ENCODE measurements at regions not wholly inside any gene's neighbourhood (a gene's known extent, or its start where the extent isn't known, plus 50 kb on each side); places are given as distances from the start of the nearest gene placed in this dataset.

DNA sequence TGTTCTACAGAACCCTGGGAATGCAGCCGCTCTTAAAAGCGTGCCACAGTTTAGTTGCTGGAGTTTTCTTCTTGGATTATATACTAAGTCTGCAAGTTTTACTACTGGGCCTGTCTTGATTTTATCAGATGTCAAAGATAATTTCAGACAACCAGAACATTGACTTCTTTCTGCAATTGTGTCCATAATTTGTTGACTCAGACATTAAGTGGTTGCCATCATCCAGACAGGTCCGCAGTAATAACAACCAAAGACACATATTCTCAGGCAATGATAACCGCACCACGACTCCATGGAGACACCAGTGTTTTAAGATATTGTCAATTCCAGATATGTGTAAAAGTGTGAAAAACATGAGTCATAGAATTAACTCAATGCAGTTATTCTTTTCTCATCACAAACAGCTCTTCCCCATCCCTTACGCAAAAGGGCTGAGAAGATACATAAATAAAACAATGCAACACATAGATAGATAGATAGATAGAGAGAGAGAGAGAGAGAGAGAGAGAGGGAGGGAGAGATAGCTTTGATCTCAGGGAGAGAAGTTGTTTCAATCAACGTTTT lies 90.4 kb upstream of the FMN2 start:
- DNase-seq = no peak

DNA sequence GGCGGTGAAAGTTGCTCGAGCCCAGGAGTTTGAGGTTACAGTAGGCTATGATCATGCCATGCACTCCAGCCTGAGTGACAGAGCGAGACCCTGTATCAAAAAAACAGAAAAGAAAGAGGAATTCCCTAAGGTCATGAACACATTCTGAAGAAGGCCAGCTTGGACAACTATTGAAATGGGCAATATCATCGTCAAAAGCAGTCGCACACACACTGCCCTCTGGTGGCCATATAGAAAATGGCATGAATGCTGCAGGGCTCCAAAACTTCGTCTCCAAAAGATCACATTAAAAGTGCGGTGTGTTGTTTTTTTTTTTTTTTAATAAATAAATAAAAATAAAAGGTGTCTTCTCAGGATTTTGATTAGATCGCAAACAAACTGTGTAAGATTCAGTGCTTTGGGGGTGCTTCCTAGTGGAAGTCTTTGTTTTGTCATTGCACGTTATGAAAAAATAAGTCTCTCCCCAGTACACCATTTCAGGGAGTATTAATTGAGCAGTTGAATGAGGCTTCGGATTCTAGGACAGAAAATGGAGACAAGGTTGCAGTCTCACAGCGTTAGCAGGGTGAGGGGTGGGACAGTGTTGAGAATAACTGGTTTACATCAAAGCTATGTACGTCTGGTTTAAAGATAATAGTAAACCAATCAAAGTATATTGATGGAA lies 87.5 kb upstream of the FMN2 start:
- DNase-seq = no peak

DNA sequence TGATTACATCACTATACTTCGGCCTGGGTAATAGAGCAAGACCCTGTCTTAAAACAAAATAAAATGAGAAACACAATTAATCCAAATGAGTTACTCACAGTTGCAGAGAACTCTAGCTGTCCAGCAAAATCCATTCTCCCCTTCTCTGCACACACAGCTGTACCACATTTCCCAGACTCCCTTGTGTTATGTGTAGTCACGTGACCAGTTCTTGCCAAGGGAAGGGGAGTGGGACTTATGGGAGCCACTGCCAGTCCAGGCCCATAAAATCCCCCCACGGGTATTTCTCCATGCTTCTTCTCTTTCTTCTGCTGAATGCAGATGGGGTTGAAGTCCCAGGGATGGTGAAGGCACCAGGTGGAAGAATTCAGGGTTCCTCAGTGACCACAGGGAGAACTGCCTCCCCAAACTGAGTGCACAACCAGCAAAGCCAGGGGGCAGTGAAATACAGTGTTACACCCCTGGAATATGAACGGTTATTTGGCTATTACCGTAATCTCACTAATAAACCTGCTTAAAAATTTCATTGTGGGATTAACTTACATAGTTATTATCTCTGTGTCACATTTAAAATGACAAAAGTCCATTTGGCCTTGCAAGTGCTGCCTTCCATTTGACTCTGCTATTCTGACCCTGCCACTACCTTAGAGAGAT lies 85.6 kb upstream of the FMN2 start:
- DNase-seq = no peak

DNA sequence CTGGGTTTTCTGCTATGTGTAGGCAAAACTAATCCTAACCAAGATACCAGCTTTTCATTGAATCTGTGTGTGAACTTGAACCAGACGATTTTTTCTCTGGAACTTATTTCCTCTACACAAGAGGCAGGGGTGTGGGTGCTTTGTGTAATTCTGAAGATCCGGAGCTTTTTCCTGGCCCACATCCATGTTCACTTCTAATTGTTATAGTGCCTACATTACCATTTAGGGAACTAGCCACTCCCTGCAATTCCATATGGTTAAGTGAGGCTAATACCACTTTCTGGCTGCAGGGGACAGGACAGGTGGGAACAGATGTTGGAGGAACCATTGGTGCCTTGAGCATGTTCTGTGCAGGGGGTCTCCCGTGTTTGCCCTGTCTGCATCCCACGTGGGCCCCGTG lies 83.4 kb upstream of the FMN2 start:
- DNase-seq = no peak

DNA sequence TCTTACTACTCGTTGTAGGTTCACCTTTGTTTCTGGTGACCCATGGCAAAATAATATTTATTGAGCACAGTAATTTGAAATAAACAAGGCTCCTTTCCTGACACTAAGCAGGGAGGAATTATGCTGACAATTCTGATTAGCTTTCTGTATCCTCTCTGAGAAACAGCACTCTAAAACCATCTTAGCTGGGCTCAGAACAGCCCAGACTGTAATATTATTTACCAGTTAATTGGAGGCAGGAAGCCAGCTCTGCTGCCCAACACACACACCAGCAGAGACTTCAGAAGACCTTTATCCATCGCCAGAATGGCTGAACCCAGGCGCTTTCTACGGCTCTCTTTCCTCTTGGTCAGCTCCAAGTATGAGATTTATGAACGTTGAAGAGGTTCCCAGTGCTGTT lies 77.6 kb upstream of the FMN2 start:
- no peak for DNase-seq

DNA sequence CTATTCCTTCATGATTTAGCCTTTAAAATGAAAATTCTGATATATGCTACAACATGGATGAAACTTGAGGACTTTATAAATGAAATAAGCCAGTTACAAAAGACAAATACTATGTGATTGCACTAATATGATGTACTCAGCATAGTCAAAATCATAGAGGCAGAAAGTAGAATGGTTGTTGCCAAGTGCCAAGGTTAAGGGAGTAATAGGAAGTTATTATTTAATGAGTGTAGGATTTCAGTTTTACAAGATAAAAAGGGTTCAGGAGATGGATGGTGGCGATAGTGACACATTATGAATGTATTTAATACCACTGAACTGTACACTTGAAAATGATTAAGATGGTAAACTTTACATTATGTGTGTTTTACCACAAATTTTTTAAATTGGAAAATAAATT lies 73.1 kb upstream of the FMN2 start:
- no peak for DNase-seq

DNA sequence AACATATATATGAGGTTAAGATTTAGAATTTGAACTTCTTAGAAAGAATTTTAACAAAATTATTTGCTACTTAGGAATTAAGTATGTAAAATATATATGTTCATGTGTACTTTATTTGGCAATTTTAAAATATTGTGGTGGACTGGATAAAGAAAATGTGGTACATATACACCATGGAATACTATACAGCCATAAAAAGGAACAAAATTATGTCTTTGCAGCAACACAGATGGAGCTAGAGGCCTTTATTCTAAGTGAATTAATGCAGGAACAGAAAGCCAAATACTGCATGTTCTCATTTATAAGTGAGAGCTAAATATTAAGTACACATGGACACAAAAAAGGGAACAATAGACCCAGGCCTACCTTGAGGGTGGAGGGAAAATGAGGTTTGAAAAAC lies 72.2 kb upstream of the FMN2 start:
- DNase-seq = no peak

DNA sequence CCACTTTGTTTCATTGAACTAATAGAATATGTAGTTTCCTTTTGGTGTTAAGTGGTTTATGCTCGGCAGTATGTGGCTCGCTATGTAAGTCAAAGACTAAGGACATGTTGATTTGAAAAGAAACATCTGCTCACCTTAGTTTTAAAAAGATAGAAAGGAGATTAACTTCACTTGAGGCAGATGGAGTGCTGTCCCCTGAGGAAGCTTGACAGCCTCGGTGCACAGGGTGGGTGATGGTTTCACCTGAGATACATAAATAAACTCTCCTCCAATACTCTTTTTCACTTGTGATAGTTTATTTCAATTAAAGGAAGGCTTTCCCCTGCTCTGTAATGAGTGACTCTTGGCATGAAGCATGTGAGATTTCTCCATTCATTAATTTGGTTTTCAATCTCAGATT lies 70.8 kb upstream of the FMN2 start:
- no peak for DNase-seq

DNA sequence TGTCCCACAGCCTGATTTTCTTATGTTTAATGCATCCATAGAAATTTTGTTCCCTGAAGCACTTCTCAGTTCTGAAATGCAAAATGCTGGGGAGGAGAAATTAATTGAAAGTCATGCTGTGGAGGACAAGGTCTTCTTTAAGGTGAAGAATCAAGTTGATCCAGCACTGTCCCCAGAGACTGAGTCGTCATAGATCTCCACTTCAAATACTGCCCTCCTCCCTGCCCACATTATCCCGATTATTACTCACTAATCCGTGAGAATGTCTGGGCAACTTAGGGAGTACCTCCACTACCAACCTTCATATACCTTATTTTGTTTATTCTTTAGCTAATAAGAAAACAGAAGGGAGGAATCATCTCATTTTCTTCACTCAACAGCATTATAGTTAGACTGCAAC lies 70.0 kb upstream of the FMN2 start:
- DNase-seq = no peak

DNA sequence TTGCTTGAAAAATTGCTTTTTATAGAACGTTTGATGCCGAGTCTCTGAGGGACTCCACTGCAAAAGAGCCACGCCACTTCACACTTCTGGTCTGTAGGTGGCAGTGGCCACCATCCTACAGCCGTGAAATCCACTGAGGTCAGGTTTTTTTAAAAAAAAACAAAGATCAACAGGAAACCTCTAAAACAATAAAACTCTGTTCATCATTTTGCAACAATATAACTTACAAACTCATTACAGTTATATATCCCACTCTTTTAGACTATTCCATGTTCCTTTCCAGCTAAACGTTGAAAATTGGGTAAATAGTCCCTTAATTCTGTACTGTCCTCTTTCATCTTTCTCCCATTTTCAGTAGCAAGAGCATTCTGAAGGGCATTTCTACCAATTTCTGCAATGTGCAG lies 64.6 kb upstream of the FMN2 start:
- DNase-seq = peak; percentile 36

DNA sequence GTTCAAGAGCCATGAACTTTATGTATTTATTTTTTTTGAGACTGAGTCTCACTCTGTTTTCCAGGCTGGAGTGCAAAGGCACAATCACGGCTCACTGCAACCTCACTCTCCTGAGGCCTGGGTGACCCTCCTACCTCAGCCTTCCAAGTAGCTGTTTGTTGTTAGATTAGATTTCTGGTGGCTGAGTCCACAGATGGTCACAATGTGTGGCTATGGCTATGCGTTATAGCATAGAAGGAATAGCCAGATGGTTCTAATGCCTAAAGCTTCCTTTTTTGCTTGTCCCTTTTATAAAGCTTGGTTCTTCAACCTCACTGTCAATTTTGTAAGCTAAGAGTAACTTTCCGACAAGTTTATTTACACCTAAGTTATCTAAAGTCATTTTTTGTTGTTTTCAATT lies 62.3 kb upstream of the FMN2 start:
- DNase-seq = no peak

DNA sequence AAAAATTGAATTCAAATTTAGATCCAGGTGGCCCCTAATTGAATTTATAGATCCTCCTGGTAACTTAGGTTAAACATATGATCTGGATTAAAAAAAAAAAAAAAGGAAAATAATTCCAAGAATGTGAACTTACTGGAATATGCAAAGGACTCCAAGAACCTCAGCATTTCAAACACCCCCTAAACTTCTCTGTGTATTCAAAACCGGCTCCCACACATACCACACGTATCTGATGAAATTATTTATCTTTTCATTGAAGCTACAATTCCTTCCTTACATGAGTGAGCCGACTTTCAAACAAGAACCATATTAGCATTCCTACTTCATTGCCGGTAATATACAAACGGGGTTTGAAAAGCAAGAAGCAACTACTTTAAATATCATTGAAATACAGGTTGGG lies 61.4 kb upstream of the FMN2 start:
- no peak for DNase-seq

DNA sequence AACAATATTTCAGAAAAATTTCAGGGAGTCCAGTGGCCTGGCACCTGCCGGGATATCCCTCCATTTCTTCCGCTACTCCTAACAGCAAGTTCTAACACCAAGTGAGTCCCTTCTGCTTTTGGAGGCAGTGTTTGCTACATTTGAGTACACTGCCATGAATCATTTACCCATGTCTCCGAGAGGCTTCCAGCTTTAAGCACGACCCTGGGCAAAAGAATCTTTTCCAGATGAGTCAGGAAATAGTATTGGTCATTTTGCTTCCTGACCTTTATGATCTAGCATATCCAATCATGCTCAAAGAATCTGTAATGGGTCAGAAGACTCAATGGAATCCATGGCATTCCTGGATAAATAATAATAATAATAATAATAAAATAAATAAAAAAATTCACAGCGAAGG lies 60.7 kb upstream of the FMN2 start:
- no peak for DNase-seq

DNA sequence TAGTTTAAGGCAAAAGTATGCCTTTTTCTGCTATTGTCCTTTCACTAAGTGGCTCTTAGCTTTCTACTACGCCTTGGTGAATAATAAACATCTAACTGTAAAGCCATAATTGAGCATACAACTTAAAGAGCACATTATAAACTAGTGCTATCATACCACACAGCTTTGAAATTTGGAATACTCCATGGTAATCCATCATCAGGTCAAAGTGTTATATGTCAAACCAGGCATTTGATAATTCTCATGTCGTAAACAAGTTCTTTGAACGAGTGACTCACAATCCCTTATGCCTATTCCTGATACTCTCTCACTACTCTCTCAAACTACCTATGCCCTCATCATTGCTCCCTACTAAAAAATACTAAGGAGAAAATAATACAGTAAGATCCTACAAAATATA lies 60.3 kb upstream of the FMN2 start:
- DNase-seq = no peak

DNA sequence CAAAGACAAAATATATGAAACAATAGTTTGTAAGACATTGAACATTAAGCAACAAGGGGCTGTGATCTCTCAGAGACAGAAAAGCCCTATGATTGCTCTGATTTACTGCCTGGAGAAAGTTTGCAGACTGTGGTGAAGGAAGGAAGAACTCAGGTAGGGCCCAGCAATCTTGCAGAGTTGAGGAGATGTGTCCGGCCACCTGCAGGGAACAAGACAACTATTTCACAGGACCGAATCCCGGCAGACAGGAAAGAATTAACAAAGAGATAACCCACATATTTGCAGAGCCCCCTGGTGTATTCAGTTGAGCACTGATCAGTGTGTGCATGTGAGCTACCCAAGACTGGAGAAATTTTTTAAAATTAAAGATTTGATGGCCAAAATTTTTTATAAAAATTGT lies 58.3 kb upstream of the FMN2 start:
- DNase-seq = no peak

DNA sequence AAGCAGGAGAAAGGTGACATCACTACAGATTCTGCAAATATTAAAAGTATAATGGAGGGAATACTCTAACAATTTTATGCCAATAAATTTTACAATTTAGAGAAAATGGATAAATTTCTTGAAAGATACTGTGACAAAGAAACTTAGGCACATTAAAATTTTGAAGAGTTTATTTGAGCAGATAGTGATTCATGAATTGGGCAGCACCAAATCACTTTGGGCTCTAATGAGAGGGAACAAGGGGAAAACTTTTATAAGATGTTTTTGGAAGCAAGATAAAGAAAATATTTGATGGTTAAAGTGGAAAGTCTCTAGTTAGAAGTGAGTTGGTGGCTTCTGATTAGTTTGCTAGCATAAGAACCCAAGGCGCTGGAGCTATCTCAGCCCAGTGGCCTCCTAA lies 55.2 kb upstream of the FMN2 start:
- DNase-seq = no peak

Measured in right hindlimb (tissue), 1 donor.